NK-92 treated with Interleukin-12 subunit alpha and Interleukin-12 subunit beta, amount 100 ng/mL, for 24 hours (cell line): ENCODE measurements at regions not wholly inside any gene's neighbourhood (a gene's known extent, or its start where the extent isn't known, plus 50 kb on each side); places are given as distances from the start of the nearest gene placed in this dataset.
"Not testable (repeated sequence)": the region's sequence is repeated elsewhere in the genome, so short reads cannot be mapped to it uniquely, and the experiment has no call there.

Experiments used
- DNase-seq: peaks from one replicate; lab custom pipeline; 2025; lab: John Stamatoyannopoulos, UW

GRCh38 chr6:134784336-134784735 is 165.6 kb downstream of the ALDH8A1 start:
- DNase-seq: no peak

- no peak for DNase-seq
Observed at GRCh38 chr6:134778431-134778830, 171.5 kb downstream of the ALDH8A1 start.

GRCh38 chr6:134774201-134774638 is 175.7 kb downstream of the ALDH8A1 start:
- DNase-seq: no peak

GRCh38 chr6:134772671-134773360 is 177.1 kb downstream of the ALDH8A1 start:
- DNase-seq: no peak

GRCh38 chr6:134768931-134769330 is 181.0 kb downstream of the ALDH8A1 start:
- no peak for DNase-seq

GRCh38 chr6:134766497-134766896 is 183.4 kb downstream of the ALDH8A1 start:
- no peak for DNase-seq

- no peak for DNase-seq
Observed at GRCh38 chr6:134764741-134765140, 185.2 kb downstream of the ALDH8A1 start.

GRCh38 chr6:134763575-134763974 is 186.3 kb downstream of the ALDH8A1 start:
- not testable (repeated sequence) for DNase-seq

GRCh38 chr6:134758621-134759020 is 191.3 kb downstream of the ALDH8A1 start:
- DNase-seq: no peak

GRCh38 chr6:134757911-134758361 is 192.0 kb downstream of the ALDH8A1 start:
- DNase-seq: no peak

- DNase-seq: no peak
Observed at GRCh38 chr6:134756374-134757025, 193.4 kb downstream of the ALDH8A1 start.

GRCh38 chr6:134754013-134754690 is 195.7 kb downstream of the ALDH8A1 start:
- DNase-seq: no peak

- DNase-seq: no peak
Observed at GRCh38 chr6:134753001-134753400, 196.9 kb downstream of the ALDH8A1 start.

GRCh38 chr6:134752445-134752844 is 197.5 kb downstream of the ALDH8A1 start:
- no peak for DNase-seq

- DNase-seq: no peak
Observed at GRCh38 chr6:134750669-134751068, 199.2 kb downstream of the ALDH8A1 start.

- DNase-seq: no peak
Observed at GRCh38 chr6:134748484-134748883, 201.4 kb downstream of the ALDH8A1 start.

- DNase-seq: not testable (repeated sequence)
Observed at GRCh38 chr6:134747197-134747596, 202.7 kb downstream of the ALDH8A1 start.

GRCh38 chr6:134746140-134746539 is 203.8 kb downstream of the ALDH8A1 start:
- DNase-seq: no peak

GRCh38 chr6:134745192-134745591 is 204.7 kb downstream of the ALDH8A1 start:
- DNase-seq: not testable (repeated sequence)

GRCh38 chr6:134744301-134744700 is 205.6 kb downstream of the ALDH8A1 start:
- no peak for DNase-seq

- DNase-seq: no peak
Observed at GRCh38 chr6:134741200-134741536, 208.7 kb downstream of the ALDH8A1 start.

- no peak for DNase-seq
Observed at GRCh38 chr6:134740473-134741199, 209.3 kb downstream of the ALDH8A1 start.

GRCh38 chr6:134740027-134740373 is 209.9 kb downstream of the ALDH8A1 start:
- no peak for DNase-seq
